ENCODE measurements at regions not wholly inside any gene's neighbourhood (a gene's known extent, or its start where the extent isn't known, plus 50 kb on each side); places are given as distances from the start of the nearest gene placed in this dataset.

- TF ChIP-seq, protein P1, sequence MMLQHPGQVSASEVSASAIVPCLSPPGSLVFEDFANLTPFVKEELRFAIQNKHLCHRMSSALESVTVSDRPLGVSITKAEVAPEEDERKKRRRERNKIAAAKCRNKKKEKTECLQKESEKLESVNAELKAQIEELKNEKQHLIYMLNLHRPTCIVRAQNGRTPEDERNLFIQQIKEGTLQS (IDR thresholded peaks at IDR 0.05; ENCODE audit: insufficient read depth, low read depth, low read length), result no peak
- TF ChIP-seq SP1 (IDR thresholded peaks at IDR 0.05; ENCODE audit: low read depth, low read length), result no peak
- TF ChIP-seq RBBP5 (IDR thresholded peaks at IDR 0.05; ENCODE audit: borderline replicate concordance, low read depth, low read length), result no peak
- no peak for TF ChIP-seq CHD2 (IDR thresholded peaks at IDR 0.05; ENCODE audit: low read length)
- TF ChIP-seq NANOG (IDR thresholded peaks at IDR 0.05; ENCODE audit: insufficient read depth, low read depth, low read length, poor library complexity, severe bottlenecking), result no peak
- TF ChIP-seq RFX5 (IDR thresholded peaks at IDR 0.05; ENCODE audit: borderline replicate concordance, low read depth, low read length), result no peak
These were observed 51.1 kb upstream of the TEX264 start (continued) for GRCh38 chr3:51619983-51620382.
